ENCODE measurements at regions not wholly inside any gene's neighbourhood (a gene's known extent, or its start where the extent isn't known, plus 50 kb on each side); places are given as distances from the start of the nearest gene placed in this dataset.

DNA sequence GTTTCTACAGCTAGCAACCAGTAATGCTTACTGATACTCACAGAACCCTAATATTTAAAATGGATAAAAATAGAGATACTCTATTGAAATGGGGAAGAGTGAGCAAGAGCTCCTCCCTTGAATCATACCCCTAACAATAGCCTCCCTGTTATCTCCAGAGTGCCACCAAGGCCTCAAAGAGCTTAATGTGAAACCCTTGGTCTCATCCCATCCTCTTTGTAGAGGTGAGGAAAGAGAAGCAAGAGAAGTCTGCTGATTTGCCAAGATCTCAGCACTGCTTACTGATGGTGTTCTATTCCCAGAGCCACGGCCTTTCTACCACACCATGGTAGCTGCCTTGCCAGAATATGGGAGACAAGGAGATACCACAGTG, 463.4 kb upstream of the PROK2 start:
- FAIRE-seq (no peak), DNase-seq (ENCODE audit: low read depth, low spot score) (no peak)
- ChIA-PET CTCF (no interaction called here), POLR2A (no interaction called here)
- Histone ChIP-seq H3K27me3 (ENCODE audit: control insufficient read depth in 2 of 2, insufficient read depth in 2 of 2, low read length in 2 of 2) (peaks cover 13 to 17% of the 10 kb centered on the region in 2 experiments), H3K4me3 (replicated peaks in 1 of 3; ENCODE audit: insufficient read depth in 1 of 3, low read depth in 1 of 3, low read length in 3 of 3) (no peak overlapping the region), H3K9ac (replicated peaks; ENCODE audit: extremely low read depth, insufficient read depth, low read length) (no peak overlapping the region), H3K27ac (ENCODE audit: insufficient read depth, low read depth, low read length) (no peak overlapping the region), H3K9me3 (replicated peaks; ENCODE audit: control insufficient read depth, insufficient read depth, low read length) (no peaks in the 10 kb centered on the region), H3K9me1 (replicated peaks; ENCODE audit: control insufficient read depth, extremely low read depth, insufficient read depth, low read length) (no peaks in the 10 kb centered on the region), H3K79me2 (ENCODE audit: control insufficient read depth, insufficient read depth, low read length) (no peaks in the 10 kb centered on the region), H3K36me3 (ENCODE audit: control insufficient read depth in 2 of 2, extremely low read depth in 1 of 2, insufficient read depth in 2 of 2, low read length in 2 of 2) (no peaks in the 10 kb centered on the region), H3K4me1 (ENCODE audit: control insufficient read depth, extremely low read depth, insufficient read depth, low read length) (peaks cover 2% of the 10 kb centered on the region), H4K20me1 (replicated peaks; ENCODE audit: control insufficient read depth, extremely low read depth, insufficient read depth, low read length) (no peaks in the 10 kb centered on the region), H2AFZ (ENCODE audit: low read depth, low read length) (no peak overlapping the region), H3K4me2 (ENCODE audit: insufficient read depth, low read length) (no peak overlapping the region)
- TF ChIP-seq, protein P1, sequence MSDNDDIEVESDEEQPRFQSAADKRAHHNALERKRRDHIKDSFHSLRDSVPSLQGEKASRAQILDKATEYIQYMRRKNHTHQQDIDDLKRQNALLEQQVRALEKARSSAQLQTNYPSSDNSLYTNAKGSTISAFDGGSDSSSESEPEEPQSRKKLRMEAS (IDR thresholded peaks at IDR 0.05; ENCODE audit: insufficient read depth, insufficient read length), result no peak
- TF ChIP-seq JUN (IDR thresholded peaks at IDR 0.05; ENCODE audit: borderline replicate concordance, insufficient read depth, insufficient read length, low read depth), result no peak
- TF ChIP-seq, protein P2, sequence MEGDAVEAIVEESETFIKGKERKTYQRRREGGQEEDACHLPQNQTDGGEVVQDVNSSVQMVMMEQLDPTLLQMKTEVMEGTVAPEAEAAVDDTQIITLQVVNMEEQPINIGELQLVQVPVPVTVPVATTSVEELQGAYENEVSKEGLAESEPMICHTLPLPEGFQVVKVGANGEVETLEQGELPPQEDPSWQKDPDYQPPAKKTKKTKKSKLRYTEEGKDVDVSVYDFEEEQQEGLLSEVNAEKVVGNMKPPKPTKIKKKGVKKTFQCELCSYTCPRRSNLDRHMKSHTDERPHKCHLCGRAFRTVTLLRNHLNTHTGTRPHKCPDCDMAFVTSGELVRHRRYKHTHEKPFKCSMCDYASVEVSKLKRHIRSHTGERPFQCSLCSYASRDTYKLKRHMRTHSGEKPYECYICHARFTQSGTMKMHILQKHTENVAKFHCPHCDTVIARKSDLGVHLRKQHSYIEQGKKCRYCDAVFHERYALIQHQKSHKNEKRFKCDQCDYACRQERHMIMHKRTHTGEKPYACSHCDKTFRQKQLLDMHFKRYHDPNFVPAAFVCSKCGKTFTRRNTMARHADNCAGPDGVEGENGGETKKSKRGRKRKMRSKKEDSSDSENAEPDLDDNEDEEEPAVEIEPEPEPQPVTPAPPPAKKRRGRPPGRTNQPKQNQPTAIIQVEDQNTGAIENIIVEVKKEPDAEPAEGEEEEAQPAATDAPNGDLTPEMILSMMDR (IDR thresholded peaks at IDR 0.05; ENCODE audit: extremely low read depth in 1 of 2, insufficient read depth in 1 of 2, low read depth in 1 of 2, low read length in 2 of 2), result no peak
- TF ChIP-seq POLR2AphosphoS5 (IDR thresholded peaks at IDR 0.05; ENCODE audit: insufficient read depth, low read depth, low read length), result no peak
- no peak for TF ChIP-seq MYC (IDR thresholded peaks at IDR 0.05; ENCODE audit: low read depth, low read length)
- TF ChIP-seq FOS (IDR thresholded peaks at IDR 0.05; ENCODE audit: borderline replicate concordance, insufficient read depth, low read length), result no peak
- TF ChIP-seq GATA2 (IDR thresholded peaks at IDR 0.05; ENCODE audit: insufficient read depth, insufficient read length, low read depth, low read length), result no peak
- TF ChIP-seq POLR2A (IDR thresholded peaks at IDR 0.05; ENCODE audit: low read depth, low read length), result no peak
- TF ChIP-seq EZH2 (IDR thresholded peaks at IDR 0.05; ENCODE audit: borderline replicate concordance, low read depth, low read length, severe bottlenecking), result no peak
- dilution Hi-C loops (cut with MboI; ENCODE audit: extremely low pct_ligation_motif_present, low sequenced_read_pairs), result no loop called here
- no TSS peak for BruUV-seq (replicated peaks)
- intact Hi-C loops (cut with micrococcal nuclease), result no loop called here

Data from endothelial cell of umbilical vein (primary cell).